ENCODE measurements at regions not wholly inside any gene's neighbourhood (a gene's known extent, or its start where the extent isn't known, plus 50 kb on each side); places are given as distances from the start of the nearest gene placed in this dataset.

DNA sequence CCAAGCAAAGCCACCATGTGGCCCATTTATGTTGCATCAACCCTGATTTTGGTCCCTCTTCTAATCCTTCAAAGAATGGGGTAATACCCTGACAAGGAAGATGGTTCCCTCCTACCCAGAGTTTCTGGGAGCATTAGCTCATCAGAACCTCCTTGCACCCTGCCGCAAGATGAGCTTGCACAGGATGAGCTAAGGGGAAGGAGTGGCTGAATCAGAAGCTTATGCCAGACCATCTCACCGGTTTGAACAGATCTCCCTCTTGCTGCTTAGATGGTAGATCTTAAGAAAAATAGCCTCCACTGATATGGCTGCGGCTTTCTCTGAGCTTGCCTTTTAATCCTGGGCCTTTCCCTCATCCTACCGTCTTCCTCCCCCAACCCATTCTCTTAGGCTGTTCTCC, 175.1 kb downstream of the SOX9 start:
- TF ChIP-seq, protein P1, sequence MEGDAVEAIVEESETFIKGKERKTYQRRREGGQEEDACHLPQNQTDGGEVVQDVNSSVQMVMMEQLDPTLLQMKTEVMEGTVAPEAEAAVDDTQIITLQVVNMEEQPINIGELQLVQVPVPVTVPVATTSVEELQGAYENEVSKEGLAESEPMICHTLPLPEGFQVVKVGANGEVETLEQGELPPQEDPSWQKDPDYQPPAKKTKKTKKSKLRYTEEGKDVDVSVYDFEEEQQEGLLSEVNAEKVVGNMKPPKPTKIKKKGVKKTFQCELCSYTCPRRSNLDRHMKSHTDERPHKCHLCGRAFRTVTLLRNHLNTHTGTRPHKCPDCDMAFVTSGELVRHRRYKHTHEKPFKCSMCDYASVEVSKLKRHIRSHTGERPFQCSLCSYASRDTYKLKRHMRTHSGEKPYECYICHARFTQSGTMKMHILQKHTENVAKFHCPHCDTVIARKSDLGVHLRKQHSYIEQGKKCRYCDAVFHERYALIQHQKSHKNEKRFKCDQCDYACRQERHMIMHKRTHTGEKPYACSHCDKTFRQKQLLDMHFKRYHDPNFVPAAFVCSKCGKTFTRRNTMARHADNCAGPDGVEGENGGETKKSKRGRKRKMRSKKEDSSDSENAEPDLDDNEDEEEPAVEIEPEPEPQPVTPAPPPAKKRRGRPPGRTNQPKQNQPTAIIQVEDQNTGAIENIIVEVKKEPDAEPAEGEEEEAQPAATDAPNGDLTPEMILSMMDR (IDR thresholded peaks at IDR 0.05; ENCODE audit: borderline replicate concordance, insufficient read depth, low read depth, low read length) = no peak
- H3K4me3 ChIP-seq (ENCODE audit: low read depth, low read length) = no peak overlapping the region

- H3K4me3 ChIP-seq (ENCODE audit: low read depth, low read length) = no peak overlapping the region
- TF ChIP-seq, protein P1 (IDR thresholded peaks at IDR 0.05; ENCODE audit: borderline replicate concordance, insufficient read depth, low read depth, low read length) = no peak
These were observed 175.6 kb downstream of the SOX9 start for GRCh38 chr17:72296456-72296855.

DNA sequence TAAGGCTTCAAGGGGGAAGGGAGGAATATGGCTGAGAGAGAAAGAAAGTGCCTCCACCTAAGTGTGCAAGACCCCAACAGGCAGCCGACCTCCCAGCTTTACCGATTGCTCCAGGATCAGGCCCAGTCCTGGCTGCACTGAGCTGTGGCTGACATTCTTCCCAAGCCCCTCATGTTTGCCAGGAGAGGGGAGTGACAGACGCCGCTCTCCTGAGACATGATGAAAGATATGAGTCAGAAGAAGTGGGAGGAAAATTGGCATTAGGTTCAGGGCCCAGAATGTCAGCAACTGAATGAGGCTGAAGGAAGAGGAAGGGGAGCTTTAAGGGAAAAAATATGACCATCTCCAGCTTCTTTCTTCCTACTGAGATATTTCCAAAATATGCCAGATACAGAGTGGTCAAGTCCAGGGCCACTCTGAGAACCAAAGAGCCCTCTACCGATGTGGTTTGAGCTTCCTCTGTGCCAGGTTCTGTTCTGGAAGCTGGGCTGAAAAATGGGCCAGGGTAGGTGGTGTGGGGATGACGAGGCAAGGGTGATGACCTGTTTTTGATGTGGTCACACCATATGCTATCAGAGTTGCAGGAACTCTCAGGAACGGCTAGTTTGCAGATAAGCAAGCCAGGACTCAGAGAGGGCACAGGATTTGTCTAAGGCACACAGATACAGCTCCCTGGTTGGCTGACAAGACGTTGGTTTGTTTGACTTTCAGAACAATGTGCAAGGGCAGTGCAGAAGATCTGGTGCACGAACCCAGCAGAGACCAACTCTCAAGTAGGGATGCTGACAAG, 176.7 kb downstream of the SOX9 start:
- no peak overlapping the region for H3K4me3 ChIP-seq (ENCODE audit: low read depth, low read length)
- TF ChIP-seq, protein P1 (IDR thresholded peaks at IDR 0.05; ENCODE audit: borderline replicate concordance, insufficient read depth, low read depth, low read length) = no peak

GRCh38 chr17:72299100-72299499, 178.3 kb downstream of the SOX9 start:
- TF ChIP-seq, protein P1 (IDR thresholded peaks at IDR 0.05; ENCODE audit: borderline replicate concordance, insufficient read depth, low read depth, low read length) = no peak
- H3K4me3 ChIP-seq (ENCODE audit: low read depth, low read length) = no peak overlapping the region

DNA sequence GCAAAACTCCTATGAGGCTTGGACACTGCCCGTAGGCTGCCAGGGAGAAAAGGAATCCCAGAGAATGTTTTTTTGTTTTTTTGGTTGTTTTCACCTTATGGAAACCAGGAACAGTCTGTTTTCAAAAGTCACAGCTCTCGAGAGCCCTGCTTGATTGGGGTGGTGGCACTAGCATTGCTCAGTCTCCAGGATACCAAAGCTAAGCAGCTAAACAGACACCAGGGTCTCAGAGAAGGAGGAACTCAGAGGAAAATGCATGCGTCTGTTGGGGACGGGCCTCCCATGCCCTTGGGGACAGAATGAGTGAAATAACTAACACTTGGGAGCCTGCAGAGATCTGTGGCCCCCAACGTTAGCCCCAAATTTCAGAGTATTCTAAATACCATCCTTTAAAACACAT, 178.8 kb downstream of the SOX9 start:
- TF ChIP-seq, protein P1 (IDR thresholded peaks at IDR 0.05; ENCODE audit: borderline replicate concordance, insufficient read depth, low read depth, low read length) = no peak
- no peak overlapping the region for H3K4me3 ChIP-seq (ENCODE audit: low read depth, low read length)

- TF ChIP-seq, protein P1 (IDR thresholded peaks at IDR 0.05; ENCODE audit: borderline replicate concordance, insufficient read depth, low read depth, low read length) = no peak
- H3K4me3 ChIP-seq (ENCODE audit: low read depth, low read length) = no peak overlapping the region
These were observed 181.1 kb downstream of the SOX9 start for GRCh38 chr17:72301887-72302286.

DNA sequence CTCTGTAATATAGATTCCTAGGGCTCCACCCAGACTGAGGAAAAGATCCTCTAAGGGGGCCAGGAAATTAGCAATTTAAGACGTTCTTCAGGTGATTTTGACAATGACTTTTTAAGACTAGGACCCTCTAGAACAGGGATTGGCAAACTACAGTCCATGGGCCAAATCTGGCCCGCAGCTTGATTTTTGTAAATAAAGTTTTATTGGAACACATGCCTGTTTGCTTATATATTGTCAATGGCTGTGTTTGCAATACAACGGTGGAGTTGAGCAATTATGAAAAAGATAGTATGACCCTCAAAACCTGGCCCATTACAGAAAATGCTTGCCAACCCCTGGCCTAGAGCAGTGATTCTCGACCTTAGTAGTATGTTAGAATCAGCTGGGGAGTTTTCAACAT, 181.9 kb downstream of the SOX9 start:
- TF ChIP-seq, protein P1 (IDR thresholded peaks at IDR 0.05; ENCODE audit: borderline replicate concordance, insufficient read depth, low read depth, low read length) = no peak

More for the DNA sequence above, 181.9 kb downstream of the SOX9 start:
- H3K4me3 ChIP-seq (ENCODE audit: low read depth, low read length) = no peak overlapping the region
